Duodenal mucosa (tissue), 2 donors: ENCODE measurements at regions not wholly inside any gene's neighbourhood (a gene's known extent, or its start where the extent isn't known, plus 50 kb on each side); places are given as distances from the start of the nearest gene placed in this dataset.

ENCODE experiments used
- H3K27ac ChIP-seq: one replicate; pipeline ENCODE4 v1.7.0; 2013; ENCODE audit warnings: low read depth, low read length
- H3K27me3 ChIP-seq, 2 donors: one replicate each; pipeline ENCODE4 v1.7.0; 2013; ENCODE audit warnings: low read length in 2 of 2, control low read depth in 1 of 2; ENCODE audit not compliant: insufficient read depth in 2 of 2, control insufficient read depth in 1 of 2
- H3K36me3 ChIP-seq, 2 donors: one replicate each; pipeline ENCODE4 v1.7.0; 2013; ENCODE audit warnings: low read length in 2 of 2, control low read depth in 1 of 2; ENCODE audit not compliant: insufficient read depth in 2 of 2, control insufficient read depth in 1 of 2
- H3K4me1 ChIP-seq, 2 donors: one replicate each; pipeline ENCODE4 v1.7.0; 2013; ENCODE audit warnings: low read length in 2 of 2, control low read depth in 1 of 2; ENCODE audit not compliant: insufficient read depth in 2 of 2, control insufficient read depth in 1 of 2
- H3K4me3 ChIP-seq, 2 donors: one replicate each; pipeline ENCODE4 v1.7.0; 2013; ENCODE audit warnings: low read length in 2 of 2, low read depth in 1 of 2
- H3K9ac ChIP-seq, 2 donors: one replicate each; pipeline ENCODE4 v1.7.0; 2013; ENCODE audit warnings: low read length in 2 of 2, low read depth in 1 of 2
- H3K9me3 ChIP-seq, 2 donors: one replicate each; pipeline ENCODE4 v1.7.0; 2013; ENCODE audit warnings: low read length in 2 of 2, control low read depth in 1 of 2; ENCODE audit not compliant: control insufficient read depth in 1 of 2

DNA sequence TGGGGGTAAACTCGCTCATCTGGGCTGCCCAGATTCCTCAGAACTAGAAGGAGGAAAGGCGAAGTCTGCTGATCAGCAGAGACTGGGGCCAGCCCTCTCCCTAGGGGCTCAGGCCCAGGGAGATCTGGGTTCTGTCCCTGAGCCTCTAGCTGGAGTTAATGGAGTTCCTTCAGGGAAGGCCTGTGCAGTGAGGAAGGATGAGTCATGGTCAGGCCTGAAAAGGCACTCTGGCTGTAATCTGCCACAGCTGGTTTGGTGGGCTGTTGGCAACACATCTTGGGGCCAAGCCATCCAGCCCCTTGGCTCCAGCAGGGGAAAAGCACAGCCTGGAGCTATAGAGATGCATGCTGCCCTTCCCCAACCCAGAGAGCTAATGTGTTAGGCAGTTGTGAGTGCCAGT lies 459.6 kb downstream of the PRELID2 start:
- Histone ChIP-seq H3K27ac (no peak overlapping the region), H3K9ac (no peak overlapping the region), H3K4me3 (no peak overlapping the region), H3K36me3 (peaks cover 0 to 5% of the 10 kb centered on the region in 2 donors), H3K9me3 (peaks cover 26 to 31% of the 10 kb centered on the region in 2 donors), H3K4me1 (no peaks in the 10 kb centered on the region), H3K27me3 (no peaks in the 10 kb centered on the region)

DNA sequence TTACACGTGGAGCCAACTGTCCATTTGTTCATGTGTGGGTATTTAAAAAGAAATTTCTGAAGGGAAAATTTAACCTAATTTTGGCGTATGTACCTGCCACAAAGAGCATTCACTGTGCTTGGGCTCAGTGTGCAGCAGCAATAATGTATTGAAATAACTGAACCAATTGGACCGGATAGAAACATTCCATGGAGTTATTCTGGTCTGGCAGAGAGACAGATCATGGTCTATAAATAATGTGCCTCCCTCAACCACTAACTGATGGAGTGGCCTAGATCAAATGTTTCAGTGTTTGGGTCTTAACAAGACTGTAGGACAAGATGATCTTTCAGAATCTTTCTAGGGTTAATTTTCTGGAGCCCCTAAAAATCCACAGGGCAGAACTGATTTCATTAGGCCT lies 469.7 kb downstream of the PRELID2 start:
- Histone ChIP-seq H3K27ac (no peak overlapping the region), H3K36me3 (no peaks in the 10 kb centered on the region), H3K4me1 (no peaks in the 10 kb centered on the region), H3K4me3 (no peak overlapping the region), H3K9ac (no peak overlapping the region), H3K27me3 (no peaks in the 10 kb centered on the region), H3K9me3 (peaks cover 0 to 2% of the 10 kb centered on the region in 2 donors)

DNA sequence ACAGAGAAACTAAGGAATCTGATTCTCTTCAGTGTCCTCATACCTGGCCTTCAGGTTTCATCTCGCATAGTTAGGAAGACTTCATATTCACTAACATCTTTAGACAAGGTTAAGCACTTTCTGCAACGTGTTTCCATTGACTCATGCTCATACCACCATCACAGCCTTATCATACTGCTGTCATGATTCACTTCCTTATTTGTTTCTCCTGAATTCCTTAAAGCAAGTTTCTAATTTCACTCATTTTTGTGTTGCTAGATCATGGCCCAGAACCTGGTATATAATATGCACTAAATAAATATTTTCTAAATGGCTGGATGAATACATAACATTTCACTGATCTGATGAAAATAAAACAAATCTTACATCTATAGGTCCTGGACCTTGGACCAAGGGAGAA lies 472.9 kb downstream of the PRELID2 start:
- H3K9ac ChIP-seq = no peak overlapping the region
- H3K4me3 ChIP-seq = no peak overlapping the region

DNA sequence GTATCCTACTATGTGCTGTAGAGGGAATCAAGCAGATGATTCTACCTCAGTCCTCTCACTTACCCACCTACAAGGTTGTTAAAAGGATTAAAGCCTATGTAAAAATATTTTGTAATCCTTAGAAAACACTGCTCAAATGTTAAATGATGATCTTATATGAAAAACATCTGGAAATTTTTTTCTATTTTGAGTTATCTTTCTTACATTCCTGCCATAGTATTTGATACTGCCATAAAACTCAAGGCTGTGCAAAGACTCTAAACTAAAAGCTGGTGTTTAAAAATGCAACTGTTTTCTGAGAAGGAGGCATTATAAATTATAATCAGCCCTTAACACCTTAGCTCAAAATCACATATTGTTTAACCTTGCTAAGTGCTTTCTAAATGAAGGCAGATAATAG lies 474.2 kb downstream of the PRELID2 start:
- no peak overlapping the region for H3K4me3 ChIP-seq
- H3K27me3 ChIP-seq = no peaks in the 10 kb centered on the region
- H3K4me1 ChIP-seq = no peaks in the 10 kb centered on the region
- H3K27ac ChIP-seq = no peak overlapping the region
- H3K9me3 ChIP-seq = peaks cover 0 to 3% of the 10 kb centered on the region in 2 donors
- no peaks in the 10 kb centered on the region for H3K36me3 ChIP-seq
- H3K9ac ChIP-seq = no peak overlapping the region

More for the DNA sequence above, 472.9 kb downstream of the PRELID2 start:
- Histone ChIP-seq H3K27me3 (no peaks in the 10 kb centered on the region), H3K36me3 (no peaks in the 10 kb centered on the region), H3K4me1 (no peaks in the 10 kb centered on the region), H3K27ac (no peak overlapping the region), H3K9me3 (peaks cover 0 to 3% of the 10 kb centered on the region in 2 donors)

DNA sequence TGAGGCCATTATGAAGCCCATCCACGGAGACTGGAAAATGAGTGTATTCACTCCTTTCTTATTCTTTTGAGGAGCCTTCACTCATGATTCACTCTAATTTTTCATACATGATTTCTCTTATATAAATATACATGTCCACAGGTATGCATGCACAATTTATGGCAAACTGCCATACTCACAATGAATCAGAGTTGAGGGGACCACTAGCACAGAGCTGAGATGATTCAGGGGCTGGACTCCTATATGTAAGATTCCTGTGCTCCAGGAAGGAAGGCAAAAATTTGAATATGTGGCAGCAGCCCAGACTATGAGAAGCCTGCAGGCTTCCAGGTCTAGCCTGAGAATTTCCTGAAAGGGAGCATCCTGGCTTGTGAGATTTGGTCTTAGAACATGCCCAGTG lies 484.6 kb downstream of the PRELID2 start:
- H3K36me3 ChIP-seq = no peaks in the 10 kb centered on the region
- H3K4me1 ChIP-seq = no peaks in the 10 kb centered on the region
- H3K4me3 ChIP-seq = no peak overlapping the region
- H3K9ac ChIP-seq = no peak overlapping the region
- H3K9me3 ChIP-seq = no peaks in the 10 kb centered on the region
- no peaks in the 10 kb centered on the region for H3K27me3 ChIP-seq
- H3K27ac ChIP-seq = no peak overlapping the region

DNA sequence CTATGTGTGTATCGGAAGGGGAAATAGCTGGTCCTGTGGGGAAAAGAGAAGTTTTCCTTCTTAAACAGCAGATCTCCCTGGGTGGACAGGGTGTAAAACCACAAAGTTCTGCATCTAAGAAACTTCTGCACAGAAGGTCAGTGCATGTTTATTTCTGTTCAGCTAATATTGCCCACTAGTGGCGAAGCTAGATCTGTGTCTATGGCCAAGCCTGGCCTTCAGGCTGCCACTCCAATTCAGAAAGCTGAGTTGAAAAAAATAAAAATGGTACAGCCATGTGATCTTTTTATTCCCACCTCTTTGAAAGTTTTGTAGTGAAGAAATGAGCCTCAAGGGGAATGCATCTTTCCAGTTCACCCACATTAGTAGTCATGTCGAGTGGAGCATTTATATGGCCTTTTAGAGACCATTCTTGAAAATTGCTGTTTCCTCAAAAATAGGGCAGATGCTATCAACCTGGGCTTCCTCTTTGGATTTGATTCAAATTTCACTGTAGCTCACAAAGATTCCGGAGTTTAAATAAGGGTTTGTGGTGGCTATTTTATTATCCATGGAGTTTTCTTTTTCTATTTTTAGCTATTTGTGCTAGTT lies 488.0 kb downstream of the PRELID2 start:
- no peak overlapping the region for H3K9ac ChIP-seq
- H3K9me3 ChIP-seq = no peaks in the 10 kb centered on the region
- no peak overlapping the region for H3K4me3 ChIP-seq
- no peaks in the 10 kb centered on the region for H3K4me1 ChIP-seq
- H3K36me3 ChIP-seq = no peaks in the 10 kb centered on the region
- no peak overlapping the region for H3K27ac ChIP-seq
- H3K27me3 ChIP-seq = no peaks in the 10 kb centered on the region

DNA sequence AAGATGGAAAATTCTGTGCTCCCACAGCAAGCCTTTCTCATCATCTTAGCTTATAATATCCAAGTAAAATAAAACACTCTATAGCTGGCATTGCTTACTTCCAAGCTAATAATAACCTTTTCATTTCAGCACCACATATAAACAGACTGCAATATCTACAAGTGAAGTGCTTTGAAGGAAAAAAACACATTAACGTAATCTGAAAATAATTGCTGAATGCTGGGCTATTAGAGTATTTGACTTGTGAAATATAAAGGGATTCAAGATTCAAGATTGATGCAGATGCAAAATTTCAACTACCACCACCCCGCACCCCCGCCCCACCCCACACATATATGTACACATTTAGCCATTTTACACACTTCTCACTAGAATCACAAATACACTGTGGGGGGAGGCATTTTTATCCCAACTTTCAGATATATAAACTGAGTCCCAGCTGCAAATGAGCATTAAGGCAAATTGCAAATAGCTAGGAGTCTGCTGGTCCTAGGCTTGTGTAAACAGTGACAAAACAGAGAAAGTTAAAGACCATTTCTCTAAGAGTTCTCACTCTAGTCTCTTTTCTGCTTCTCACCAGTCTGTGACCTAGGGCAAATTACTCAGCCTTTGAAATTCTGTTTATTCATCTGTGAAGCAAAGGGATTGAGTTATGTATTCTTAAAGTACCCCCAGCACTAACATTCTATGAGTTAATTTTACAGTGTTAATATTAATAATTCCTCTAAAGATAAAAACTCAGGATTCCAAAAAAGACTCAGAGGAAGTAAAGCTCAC lies 489.4 kb downstream of the PRELID2 start:
- no peak overlapping the region for H3K9ac ChIP-seq
- H3K27ac ChIP-seq = no peak overlapping the region
- no peaks in the 10 kb centered on the region for H3K27me3 ChIP-seq
- H3K9me3 ChIP-seq = no peaks in the 10 kb centered on the region
- no peaks in the 10 kb centered on the region for H3K4me1 ChIP-seq
- H3K36me3 ChIP-seq = no peaks in the 10 kb centered on the region
- no peak overlapping the region for H3K4me3 ChIP-seq

DNA sequence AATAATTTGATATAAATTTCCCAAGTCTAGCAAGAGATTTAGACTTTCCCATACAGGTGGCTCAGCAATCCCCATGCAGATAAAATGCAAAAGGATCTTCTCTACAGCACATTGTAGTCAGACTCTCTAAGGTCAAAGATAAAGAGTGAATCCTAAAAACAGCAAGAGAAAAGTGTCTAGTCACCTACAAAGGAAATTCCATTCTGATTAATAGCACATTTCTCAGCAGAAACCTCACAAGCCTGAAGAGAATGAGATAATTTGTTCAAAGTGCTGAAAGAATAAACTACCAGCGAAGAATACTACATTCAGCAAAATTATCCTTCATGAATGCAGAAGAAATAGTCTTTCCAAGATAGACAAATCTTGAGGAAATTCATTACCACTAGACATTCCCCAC lies 493.3 kb downstream of the PRELID2 start:
- Histone ChIP-seq H3K4me1 (no peaks in the 10 kb centered on the region), H3K9me3 (no peaks in the 10 kb centered on the region)

DNA sequence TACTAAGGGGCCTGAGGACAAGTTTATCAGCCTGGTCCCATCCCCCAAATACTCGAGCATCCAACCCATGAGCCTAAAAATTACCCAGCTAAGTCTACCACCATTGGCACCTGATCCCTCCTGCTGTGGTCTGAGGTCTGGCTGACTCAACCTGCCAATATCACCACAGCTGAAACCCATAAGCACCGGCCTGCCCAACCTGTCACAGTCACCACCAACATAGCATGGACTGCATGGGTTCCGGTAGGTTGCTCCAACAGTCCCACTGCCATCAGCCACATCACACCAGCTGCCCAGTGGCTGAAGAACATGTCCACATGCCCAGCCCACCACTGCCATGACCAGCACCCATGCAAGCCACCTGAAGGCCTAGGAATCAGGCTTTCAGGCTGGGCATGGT lies 495.0 kb downstream of the PRELID2 start:
- Histone ChIP-seq H3K27ac (no peak overlapping the region), H3K36me3 (no peaks in the 10 kb centered on the region), H3K4me1 (no peaks in the 10 kb centered on the region), H3K27me3 (no peaks in the 10 kb centered on the region), H3K4me3 (no peak overlapping the region), H3K9ac (no peak overlapping the region), H3K9me3 (peaks cover 0 to 6% of the 10 kb centered on the region in 2 donors)

More for the DNA sequence above, 493.3 kb downstream of the PRELID2 start:
- Histone ChIP-seq H3K36me3 (no peaks in the 10 kb centered on the region), H3K4me3 (no peak overlapping the region), H3K27ac (no peak overlapping the region), H3K27me3 (no peaks in the 10 kb centered on the region), H3K9ac (no peak overlapping the region)

DNA sequence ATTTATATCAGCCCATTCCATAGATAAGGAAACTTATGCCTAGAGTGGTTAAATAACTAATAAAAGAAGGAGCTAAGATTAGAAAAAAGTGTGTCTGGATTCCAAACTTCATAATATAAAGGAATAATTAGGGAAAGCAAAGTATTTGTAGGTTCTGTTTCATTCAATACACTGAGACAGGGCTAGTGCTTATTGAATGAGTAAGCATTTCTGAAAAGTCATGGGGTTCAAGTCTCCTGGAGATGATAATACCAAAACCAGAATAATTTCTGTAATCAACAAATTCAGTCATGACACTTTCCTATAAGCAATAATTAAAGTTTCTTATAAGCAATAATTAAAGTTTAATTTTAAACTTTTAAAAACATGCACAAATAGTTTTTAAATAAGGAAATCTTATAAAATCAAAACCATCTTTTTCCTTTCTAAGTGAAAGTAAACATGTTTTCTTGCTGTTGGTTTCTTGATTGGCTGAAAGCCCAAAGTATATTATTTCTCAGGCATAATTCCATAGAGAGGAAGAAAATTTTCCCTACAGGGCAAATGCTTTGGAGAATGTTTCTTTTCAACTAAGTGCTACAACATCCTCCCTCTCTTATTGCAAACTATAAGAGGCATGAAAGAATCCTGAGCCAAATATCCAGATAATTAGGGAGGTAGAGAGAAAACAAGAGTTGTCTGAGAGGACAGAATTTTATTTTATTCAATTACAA lies 510.2 kb downstream of the PRELID2 start:
- no peaks in the 10 kb centered on the region for H3K27me3 ChIP-seq
- no peaks in the 10 kb centered on the region for H3K36me3 ChIP-seq
- peaks cover 0 to 4% of the 10 kb centered on the region in 2 donors for H3K9me3 ChIP-seq
- no peak overlapping the region for H3K27ac ChIP-seq
- H3K4me1 ChIP-seq = no peaks in the 10 kb centered on the region
- H3K9ac ChIP-seq = no peak overlapping the region
- H3K4me3 ChIP-seq = no peak overlapping the region
